ENCODE measurements at regions not wholly inside any gene's neighbourhood (a gene's known extent, or its start where the extent isn't known, plus 50 kb on each side); places are given as distances from the start of the nearest gene placed in this dataset.
"Not testable (repeated sequence)": the region's sequence is repeated elsewhere in the genome, so short reads cannot be mapped to it uniquely, and the experiment has no call there.

- Histone ChIP-seq H3K36me3 (ENCODE audit: insufficient read depth, low read depth, low read length) (no peaks in the 10 kb centered on the region), H3K27me3 (ENCODE audit: insufficient read depth, low read length) (no peaks in the 10 kb centered on the region), H3K4me1 (ENCODE audit: insufficient read depth, low read length) (no peaks in the 10 kb centered on the region), H3K27ac (ENCODE audit: low read length) (no peak overlapping the region), H3K9me3 (ENCODE audit: insufficient read depth, low read depth, low read length) (no peaks in the 10 kb centered on the region), H3K9ac (ENCODE audit: low read depth, low read length) (no peak overlapping the region), H3K4me3 (ENCODE audit: low read length) (no peak overlapping the region)
Measured at GRCh38 chr9:24932785-24933184, 387.1 kb upstream of the IZUMO3 start.

DNA sequence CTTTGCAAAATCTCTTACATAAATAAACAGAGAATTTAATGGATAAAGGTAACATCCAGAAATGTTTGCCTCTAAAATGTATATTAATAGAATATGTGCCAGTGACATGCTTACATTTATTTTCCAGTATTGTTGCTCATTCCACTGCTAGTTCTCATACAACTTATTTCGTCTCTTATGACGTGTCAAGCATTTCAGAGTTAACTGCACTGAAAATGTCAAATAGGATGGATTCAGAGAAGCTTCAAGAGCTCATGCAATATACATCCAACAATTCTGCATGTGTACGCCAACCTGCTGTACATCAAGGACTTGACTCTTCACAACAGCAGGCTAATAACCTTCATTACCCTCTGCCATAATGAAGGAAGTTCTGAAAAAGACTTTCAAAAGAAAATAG is 386.2 kb upstream of the IZUMO3 start:
- H3K36me3 ChIP-seq (ENCODE audit: insufficient read depth, low read depth, low read length), result no peaks in the 10 kb centered on the region
- no peaks in the 10 kb centered on the region for H3K4me1 ChIP-seq (ENCODE audit: insufficient read depth, low read length)
- H3K4me3 ChIP-seq (ENCODE audit: low read length), result no peak overlapping the region
- H3K27me3 ChIP-seq (ENCODE audit: insufficient read depth, low read length), result no peaks in the 10 kb centered on the region
- H3K9ac ChIP-seq (ENCODE audit: low read depth, low read length), result no peak overlapping the region
- H3K9me3 ChIP-seq (ENCODE audit: insufficient read depth, low read depth, low read length), result no peaks in the 10 kb centered on the region
- H3K27ac ChIP-seq (ENCODE audit: low read length), result no peak overlapping the region

DNA sequence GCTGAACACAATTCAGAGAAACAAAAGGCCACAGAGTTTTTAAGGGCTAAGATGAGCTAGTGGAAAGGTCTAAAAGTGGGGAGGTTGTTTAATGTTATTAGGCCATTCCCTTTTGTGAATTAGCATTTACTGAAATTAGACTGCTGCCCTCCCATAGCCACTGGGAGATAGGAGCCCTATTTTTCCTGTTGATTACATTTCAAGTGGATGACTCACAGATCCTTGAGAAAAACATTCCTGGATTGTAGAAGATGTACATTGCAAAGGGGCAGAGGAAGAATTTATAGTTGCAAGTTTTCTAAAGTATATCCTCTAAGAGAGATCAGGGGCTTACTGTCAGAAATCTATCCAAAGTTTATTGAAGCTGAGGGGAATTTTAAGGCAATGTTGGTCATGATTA is 367.1 kb upstream of the IZUMO3 start:
- no peaks in the 10 kb centered on the region for H3K27me3 ChIP-seq (ENCODE audit: insufficient read depth, low read length)
- no peaks in the 10 kb centered on the region for H3K9me3 ChIP-seq (ENCODE audit: insufficient read depth, low read depth, low read length)
- no peak overlapping the region for H3K27ac ChIP-seq (ENCODE audit: low read length)
- H3K36me3 ChIP-seq (ENCODE audit: insufficient read depth, low read depth, low read length), result no peaks in the 10 kb centered on the region
- no peak overlapping the region for H3K4me3 ChIP-seq (ENCODE audit: low read length)
- H3K9ac ChIP-seq (ENCODE audit: low read depth, low read length), result no peak overlapping the region
- H3K4me1 ChIP-seq (ENCODE audit: insufficient read depth, low read length), result peaks cover 7% of the 10 kb centered on the region

DNA sequence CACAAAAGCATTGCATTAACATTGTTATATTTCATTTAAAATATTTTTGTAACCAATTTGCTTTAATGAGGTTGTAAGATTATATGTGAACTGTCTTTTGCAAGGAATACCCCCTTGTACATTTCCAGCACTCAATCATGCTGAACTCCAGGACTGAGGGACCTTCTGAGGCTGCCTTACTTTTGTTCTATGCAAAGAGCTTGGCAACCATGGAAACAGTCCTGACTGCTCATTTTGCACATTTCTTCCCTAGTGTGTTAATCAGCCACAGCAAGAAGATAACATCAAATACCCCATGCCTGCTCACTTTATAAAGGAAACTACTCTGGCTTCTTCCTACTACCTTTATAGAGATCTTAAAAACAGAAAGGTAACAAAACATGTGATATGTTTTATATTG is 355.6 kb upstream of the IZUMO3 start:
- Histone ChIP-seq H3K36me3 (ENCODE audit: insufficient read depth, low read depth, low read length) (no peaks in the 10 kb centered on the region), H3K27ac (ENCODE audit: low read length) (no peak overlapping the region), H3K9me3 (ENCODE audit: insufficient read depth, low read depth, low read length) (no peaks in the 10 kb centered on the region), H3K4me3 (ENCODE audit: low read length) (no peak overlapping the region), H3K9ac (ENCODE audit: low read depth, low read length) (no peak overlapping the region), H3K4me1 (ENCODE audit: insufficient read depth, low read length) (no peaks in the 10 kb centered on the region), H3K27me3 (ENCODE audit: insufficient read depth, low read length) (no peaks in the 10 kb centered on the region)

- no peaks in the 10 kb centered on the region for H3K27me3 ChIP-seq (ENCODE audit: insufficient read depth, low read length)
- H3K36me3 ChIP-seq (ENCODE audit: insufficient read depth, low read depth, low read length), result no peaks in the 10 kb centered on the region
- H3K4me3 ChIP-seq (ENCODE audit: low read length), result no peak overlapping the region
- H3K27ac ChIP-seq (ENCODE audit: low read length), result no peak overlapping the region
- no peak overlapping the region for H3K9ac ChIP-seq (ENCODE audit: low read depth, low read length)
- H3K9me3 ChIP-seq (ENCODE audit: insufficient read depth, low read depth, low read length), result no peaks in the 10 kb centered on the region
- no peaks in the 10 kb centered on the region for H3K4me1 ChIP-seq (ENCODE audit: insufficient read depth, low read length)
Measured at GRCh38 chr9:24900179-24900578, 354.5 kb upstream of the IZUMO3 start.

DNA sequence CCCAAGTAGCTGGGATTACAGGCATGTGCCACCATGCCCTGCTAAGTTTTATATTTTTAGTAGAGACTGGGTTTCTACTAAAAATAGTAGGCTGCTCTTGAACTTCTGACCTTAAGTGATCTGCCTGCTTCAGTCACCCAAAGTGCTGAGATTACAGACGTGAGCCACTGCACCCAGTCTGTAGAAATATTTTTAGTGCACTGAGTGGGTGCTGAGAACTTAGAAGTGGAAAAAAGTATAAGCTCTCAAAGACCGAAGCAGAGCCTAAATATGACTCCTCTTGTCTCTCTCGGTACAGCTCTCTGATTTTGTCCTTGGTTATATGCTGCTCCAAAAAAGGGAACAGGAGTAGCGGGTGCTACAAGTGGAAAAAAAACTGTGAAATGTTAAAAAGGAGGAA is 353.8 kb upstream of the IZUMO3 start:
- Histone ChIP-seq H3K36me3 (ENCODE audit: insufficient read depth, low read depth, low read length) (no peaks in the 10 kb centered on the region), H3K27ac (ENCODE audit: low read length) (no peak overlapping the region), H3K9ac (ENCODE audit: low read depth, low read length) (no peak overlapping the region), H3K9me3 (ENCODE audit: insufficient read depth, low read depth, low read length) (no peaks in the 10 kb centered on the region), H3K4me3 (ENCODE audit: low read length) (no peak overlapping the region), H3K27me3 (ENCODE audit: insufficient read depth, low read length) (no peaks in the 10 kb centered on the region), H3K4me1 (ENCODE audit: insufficient read depth, low read length) (no peaks in the 10 kb centered on the region)

DNA sequence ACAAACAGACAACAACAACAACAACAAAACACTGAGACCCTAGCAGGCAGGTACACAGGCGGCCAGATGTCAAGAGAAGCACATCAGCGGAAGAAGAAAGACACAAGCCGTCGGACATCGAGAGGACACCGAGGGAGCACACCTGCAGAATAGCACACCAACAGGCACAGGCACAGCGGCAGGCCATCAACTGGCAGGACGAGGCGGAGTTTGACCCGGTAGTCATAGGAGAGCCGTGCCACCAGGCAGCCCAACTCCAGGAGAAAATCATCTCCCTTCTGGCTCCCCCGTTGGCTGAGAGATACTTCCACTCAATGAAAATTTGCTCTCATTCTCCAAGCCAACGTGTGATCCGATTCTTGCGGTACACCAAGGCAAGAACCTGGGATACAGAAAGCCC is 352.1 kb upstream of the IZUMO3 start:
- Histone ChIP-seq H3K9me3 (ENCODE audit: insufficient read depth, low read depth, low read length) (no peaks in the 10 kb centered on the region), H3K4me3 (ENCODE audit: low read length) (no peak overlapping the region), H3K27ac (ENCODE audit: low read length) (no peak overlapping the region), H3K9ac (ENCODE audit: low read depth, low read length) (no peak overlapping the region), H3K36me3 (ENCODE audit: insufficient read depth, low read depth, low read length) (no peaks in the 10 kb centered on the region), H3K27me3 (ENCODE audit: insufficient read depth, low read length) (no peaks in the 10 kb centered on the region), H3K4me1 (ENCODE audit: insufficient read depth, low read length) (no peaks in the 10 kb centered on the region)

DNA sequence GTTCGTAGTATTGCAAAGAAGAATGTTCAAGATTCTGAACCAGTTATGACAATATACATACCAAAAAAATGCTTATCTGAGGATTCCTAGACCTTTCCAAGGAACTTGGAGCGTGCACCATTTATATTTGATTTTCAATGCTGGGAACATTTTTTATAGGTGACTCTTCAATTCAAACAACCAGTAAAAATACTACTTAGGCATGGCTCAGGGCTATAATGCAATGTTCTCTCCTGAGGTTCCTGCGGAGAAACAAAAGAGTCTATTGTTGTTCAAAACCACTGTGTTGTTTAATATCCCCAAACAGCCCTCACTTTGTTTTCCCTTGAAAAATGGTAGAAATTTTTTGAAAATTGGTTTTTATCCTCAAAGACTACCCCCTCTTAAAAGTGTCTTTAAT is 335.7 kb upstream of the IZUMO3 start:
- Histone ChIP-seq H3K27me3 (ENCODE audit: insufficient read depth, low read length) (no peaks in the 10 kb centered on the region), H3K36me3 (ENCODE audit: insufficient read depth, low read depth, low read length) (no peaks in the 10 kb centered on the region), H3K9ac (ENCODE audit: low read depth, low read length) (no peak overlapping the region), H3K9me3 (ENCODE audit: insufficient read depth, low read depth, low read length) (no peaks in the 10 kb centered on the region), H3K4me3 (ENCODE audit: low read length) (no peak overlapping the region), H3K4me1 (ENCODE audit: insufficient read depth, low read length) (peaks cover 18% of the 10 kb centered on the region), H3K27ac (ENCODE audit: low read length) (no peak overlapping the region)

DNA sequence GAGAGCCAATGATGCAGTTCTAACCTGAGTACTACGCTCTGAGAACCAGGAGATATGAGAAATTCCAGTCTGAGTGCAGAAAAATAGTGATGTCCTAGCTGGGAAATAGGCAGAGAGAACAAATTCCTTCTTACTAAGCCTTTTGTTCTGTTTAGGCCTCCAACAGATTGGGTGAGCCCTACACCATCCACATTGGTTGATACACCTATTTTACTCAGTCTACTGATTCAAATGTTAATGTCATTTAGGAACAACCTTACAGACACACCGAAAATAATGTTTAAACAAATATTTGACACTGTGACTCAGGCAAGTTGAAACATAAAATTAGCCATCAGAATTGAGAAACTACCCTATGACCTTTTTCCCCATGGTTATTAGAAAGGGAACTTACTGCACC is 333.9 kb upstream of the IZUMO3 start:
- Histone ChIP-seq H3K27me3 (ENCODE audit: insufficient read depth, low read length) (no peaks in the 10 kb centered on the region), H3K27ac (ENCODE audit: low read length) (no peak overlapping the region), H3K9me3 (ENCODE audit: insufficient read depth, low read depth, low read length) (no peaks in the 10 kb centered on the region), H3K36me3 (ENCODE audit: insufficient read depth, low read depth, low read length) (no peaks in the 10 kb centered on the region), H3K4me3 (ENCODE audit: low read length) (no peak overlapping the region), H3K4me1 (ENCODE audit: insufficient read depth, low read length) (peaks cover 18% of the 10 kb centered on the region), H3K9ac (ENCODE audit: low read depth, low read length) (no peak overlapping the region)

- not testable (repeated sequence) for H3K4me1 ChIP-seq (ENCODE audit: insufficient read depth, low read length); H3K4me3 ChIP-seq (ENCODE audit: low read length); H3K36me3 ChIP-seq (ENCODE audit: insufficient read depth, low read depth, low read length); H3K9me3 ChIP-seq (ENCODE audit: insufficient read depth, low read depth, low read length); H3K27ac ChIP-seq (ENCODE audit: low read length); H3K9ac ChIP-seq (ENCODE audit: low read depth, low read length)
- peaks cover 37% of the 10 kb centered on the region for H3K27me3 ChIP-seq (ENCODE audit: insufficient read depth, low read length)
Measured at GRCh38 chr9:24856601-24857000, 310.9 kb upstream of the IZUMO3 start.

GRCh38 chr9:24846248-24846912 is 300.7 kb upstream of the IZUMO3 start:
- H3K27me3 ChIP-seq (ENCODE audit: insufficient read depth, low read length), result no peaks in the 10 kb centered on the region; the same call in 1 of the 2 replicates
- H3K36me3 ChIP-seq (ENCODE audit: insufficient read depth, low read depth, low read length), result no peaks in the 10 kb centered on the region
- no peaks in the 10 kb centered on the region for H3K4me1 ChIP-seq (ENCODE audit: insufficient read depth, low read length)
- H3K27ac ChIP-seq (ENCODE audit: low read length), result no peak overlapping the region
- no peaks in the 10 kb centered on the region for H3K9me3 ChIP-seq (ENCODE audit: insufficient read depth, low read depth, low read length)
- no peak overlapping the region for H3K9ac ChIP-seq (ENCODE audit: low read depth, low read length)
- H3K4me3 ChIP-seq (ENCODE audit: low read length), result no peak overlapping the region

GRCh38 chr9:24844217-24844616 is 298.5 kb upstream of the IZUMO3 start:
- H3K36me3 ChIP-seq (ENCODE audit: insufficient read depth, low read depth, low read length), result no peaks in the 10 kb centered on the region
- no peak overlapping the region for H3K27ac ChIP-seq (ENCODE audit: low read length)
- no peaks in the 10 kb centered on the region for H3K9me3 ChIP-seq (ENCODE audit: insufficient read depth, low read depth, low read length)
- H3K27me3 ChIP-seq (ENCODE audit: insufficient read depth, low read length), result no peaks in the 10 kb centered on the region
- H3K9ac ChIP-seq (ENCODE audit: low read depth, low read length), result no peak overlapping the region
- no peak overlapping the region for H3K4me3 ChIP-seq (ENCODE audit: low read length)
- H3K4me1 ChIP-seq (ENCODE audit: insufficient read depth, low read length), result no peaks in the 10 kb centered on the region
